DOHH2 (cell line): ENCODE measurements at regions not wholly inside any gene's neighbourhood (a gene's known extent, or its start where the extent isn't known, plus 50 kb on each side); places are given as distances from the start of the nearest gene placed in this dataset.

Experiments
- H3F3A ChIP-seq: fragments of 200-600 bp; sonication (generic), shearing (Covaris generic); 2 replicates; pipeline ENCODE4 v1.6.0; 2016; ENCODE audit warnings: antibody characterized with exemption, mild to moderate bottlenecking; ENCODE audit not compliant: control insufficient read depth, insufficient read depth
- H3K27ac ChIP-seq: fragments of 200-600 bp; sonication (generic); 2 replicates; pipeline ENCODE4 v1.5.1; 2014; ENCODE audit warnings: low read depth, mild to moderate bottlenecking, low read length, moderate library complexity
- H3K27me3 ChIP-seq: fragments of 200-600 bp; sonication (generic); 2 replicates; pipeline ENCODE4 v1.6.1; 2014; ENCODE audit warnings: mild to moderate bottlenecking, low read length, mixed read lengths; ENCODE audit not compliant: control insufficient read depth
- H3K36me3 ChIP-seq: fragments of 200-600 bp; sonication (generic); 2 replicates; pipeline ENCODE4 v1.6.1; 2014; ENCODE audit warnings: mild to moderate bottlenecking, low read length, moderate library complexity, mixed read lengths; ENCODE audit not compliant: control insufficient read depth
- H3K4me1 ChIP-seq: fragments of 200-600 bp; sonication (generic); 2 replicates; pipeline ENCODE4 v1.6.1; 2014; ENCODE audit warnings: mild to moderate bottlenecking, low read length, mixed read lengths; ENCODE audit not compliant: control insufficient read depth
- H3K4me2 ChIP-seq: fragments of 200-600 bp; sonication (generic); 2 replicates; pipeline ENCODE4 v1.6.0; 2014; ENCODE audit warnings: mild to moderate bottlenecking, low read length, moderate library complexity
- H3K4me3 ChIP-seq: fragments of 200-600 bp; sonication (generic); 2 replicates; pipeline ENCODE4 v1.5.1; 2014; ENCODE audit warnings: mild to moderate bottlenecking, low read length, mixed read lengths
- H3K79me2 ChIP-seq: fragments of 200-600 bp; sonication (generic); 2 replicates; pipeline ENCODE4 v1.6.1; 2014; ENCODE audit warnings: mild to moderate bottlenecking, low read length, mixed read lengths; ENCODE audit not compliant: control insufficient read depth
- H3K9me2 ChIP-seq: fragments of 200-600 bp; sonication (generic); replicated peaks from 2 replicates; pipeline ENCODE4 v1.6.1; 2014; ENCODE audit warnings: mild to moderate bottlenecking, low read length, mixed read lengths; ENCODE audit not compliant: control insufficient read depth
- H3K9me3 ChIP-seq: fragments of 200-600 bp; sonication (generic); 2 replicates; pipeline ENCODE4 v1.6.1; 2014; ENCODE audit warnings: antibody characterized with exemption, low read length, mixed read lengths; ENCODE audit not compliant: control insufficient read depth, insufficient read depth
- H4K20me1 ChIP-seq: fragments of 200-600 bp; sonication (generic); 2 replicates; pipeline ENCODE4 v1.6.0; 2014; ENCODE audit warnings: low read depth, mild to moderate bottlenecking, antibody characterized with exemption, low read length, moderate library complexity; ENCODE audit not compliant: control insufficient read depth, insufficient read depth
- CTCF ChIP-seq: fragments of 200-600 bp; sonication (generic); IDR thresholded peaks from one replicate; pipeline ENCODE4 v1.5.1; 2014; ENCODE audit warnings: antibody characterized with exemption, mild to moderate bottlenecking, low read depth, low read length; ENCODE audit not compliant: poor library complexity, severe bottlenecking
- EZH2phosphoT487 ChIP-seq: fragments of 200-600 bp; sonication (generic); IDR thresholded peaks from 2 replicates; pipeline ENCODE4 v1.6.1; 2017; ENCODE audit warnings: borderline replicate concordance, mild to moderate bottlenecking, antibody characterized with exemption, low read length, moderate library complexity, mixed read lengths

- no peaks in the 10 kb centered on the region for H3K9me2 ChIP-seq
- H3K4me1 ChIP-seq: no peaks in the 10 kb centered on the region
- no peaks in the 10 kb centered on the region for H3K79me2 ChIP-seq
- H3K9me3 ChIP-seq: no peaks in the 10 kb centered on the region
- H3K4me2 ChIP-seq: no peak overlapping the region
- TF ChIP-seq CTCF: no peak
- TF ChIP-seq EZH2phosphoT487: no peak
- H4K20me1 ChIP-seq: no peaks in the 10 kb centered on the region
- H3F3A ChIP-seq: no peaks in the 10 kb centered on the region
- no peak overlapping the region for H3K4me3 ChIP-seq
- no peak overlapping the region for H3K27ac ChIP-seq
- peaks cover 3% of the 10 kb centered on the region; the same call in 1 of the 2 replicates for H3K27me3 ChIP-seq
- H3K36me3 ChIP-seq: no peaks in the 10 kb centered on the region
These were observed 177.8 kb downstream of the SERPINI1 start for GRCh38 chr3:167913219-167913835.

GRCh38 chr3:167909952-167910351 is 174.4 kb downstream of the SERPINI1 start:
- H3K4me1 ChIP-seq: no peaks in the 10 kb centered on the region
- no peaks in the 10 kb centered on the region for H3K9me3 ChIP-seq
- no peaks in the 10 kb centered on the region for H3K36me3 ChIP-seq
- H3K27me3 ChIP-seq: peaks cover 3% of the 10 kb centered on the region; the same call in 1 of the 2 replicates
- no peaks in the 10 kb centered on the region for H3K9me2 ChIP-seq
- no peaks in the 10 kb centered on the region for H4K20me1 ChIP-seq
- no peak for TF ChIP-seq CTCF
- no peak for TF ChIP-seq EZH2phosphoT487
- H3K79me2 ChIP-seq: no peaks in the 10 kb centered on the region
- H3K27ac ChIP-seq: no peak overlapping the region
- no peak overlapping the region for H3K4me2 ChIP-seq
- no peak overlapping the region for H3K4me3 ChIP-seq
- H3F3A ChIP-seq: no peaks in the 10 kb centered on the region

GRCh38 chr3:167909504-167909896 is 174.0 kb downstream of the SERPINI1 start:
- Histone ChIP-seq H3K4me1 (no peaks in the 10 kb centered on the region), H3K4me2 (no peak overlapping the region), H3K79me2 (no peaks in the 10 kb centered on the region), H3F3A (no peaks in the 10 kb centered on the region), H3K36me3 (no peaks in the 10 kb centered on the region), H3K4me3 (no peak overlapping the region), H3K27me3 (peaks cover 3% of the 10 kb centered on the region; the same call in 1 of the 2 replicates), H4K20me1 (no peaks in the 10 kb centered on the region), H3K9me2 (no peaks in the 10 kb centered on the region), H3K9me3 (no peaks in the 10 kb centered on the region), H3K27ac (no peak overlapping the region)
- TF ChIP-seq EZH2phosphoT487 (no peak), CTCF (no peak)
